ENCODE measurements at regions not wholly inside any gene's neighbourhood (a gene's known extent, or its start where the extent isn't known, plus 50 kb on each side); places are given as distances from the start of the nearest gene placed in this dataset.

- no peaks in the 10 kb centered on the region for H3K4me1 ChIP-seq (ENCODE audit: low read depth)
- TF ChIP-seq CTCF (IDR thresholded peaks at IDR 0.05; ENCODE audit: low read depth, low read length): no peak
- H3K27me3 ChIP-seq: no peaks in the 10 kb centered on the region
- H3K36me3 ChIP-seq: no peaks in the 10 kb centered on the region
- no peaks in the 10 kb centered on the region for H3K9me3 ChIP-seq (ENCODE audit: low read depth)
- H3K4me3 ChIP-seq: no peak overlapping the region
- H3K27ac ChIP-seq: no peak overlapping the region
- DNase-seq (ENCODE audit: low read depth in 1 of 2, low spot score in 1 of 2): no peak
These were observed 938.5 kb downstream of the TRHDE start for GRCh38 chr12:73210548-73211204.

GRCh38 chr12:73220951-73221350, 948.8 kb downstream of the TRHDE start:
- TF ChIP-seq CTCF (IDR thresholded peaks at IDR 0.05; ENCODE audit: low read depth, low read length): no peak

GRCh38 chr12:73221398-73221797, 949.2 kb downstream of the TRHDE start:
- H3K27me3 ChIP-seq: no peaks in the 10 kb centered on the region
- no peak for TF ChIP-seq CTCF (IDR thresholded peaks at IDR 0.05; ENCODE audit: low read depth, low read length)
- no peaks in the 10 kb centered on the region for H3K4me1 ChIP-seq (ENCODE audit: low read depth)
- H3K27ac ChIP-seq: no peak overlapping the region
- DNase-seq (ENCODE audit: low read depth in 1 of 2, low spot score in 1 of 2): no peak
- H3K4me3 ChIP-seq: no peak overlapping the region
- no peaks in the 10 kb centered on the region for H3K9me3 ChIP-seq (ENCODE audit: low read depth)
- no peaks in the 10 kb centered on the region for H3K36me3 ChIP-seq

More at GRCh38 chr12:73220951-73221350, 948.8 kb downstream of the TRHDE start:
- H3K9me3 ChIP-seq (ENCODE audit: low read depth): no peaks in the 10 kb centered on the region
- DNase-seq (ENCODE audit: low read depth in 1 of 2, low spot score in 1 of 2): no peak
- no peaks in the 10 kb centered on the region for H3K36me3 ChIP-seq
- H3K27ac ChIP-seq: no peak overlapping the region
- H3K4me1 ChIP-seq (ENCODE audit: low read depth): no peaks in the 10 kb centered on the region
- no peaks in the 10 kb centered on the region for H3K27me3 ChIP-seq
- H3K4me3 ChIP-seq: no peak overlapping the region

GRCh38 chr12:73221836-73222235, 949.7 kb downstream of the TRHDE start:
- DNase-seq (ENCODE audit: low read depth in 1 of 2, low spot score in 1 of 2): no peak
- Histone ChIP-seq H3K27ac (no peak overlapping the region), H3K4me3 (no peak overlapping the region), H3K36me3 (no peaks in the 10 kb centered on the region), H3K4me1 (ENCODE audit: low read depth) (no peaks in the 10 kb centered on the region), H3K27me3 (no peaks in the 10 kb centered on the region), H3K9me3 (ENCODE audit: low read depth) (no peaks in the 10 kb centered on the region)
- TF ChIP-seq CTCF (IDR thresholded peaks at IDR 0.05; ENCODE audit: low read depth, low read length): no peak

- peaks cover 19% of the 10 kb centered on the region for H3K4me1 ChIP-seq (ENCODE audit: low read depth)
- no peaks in the 10 kb centered on the region for H3K36me3 ChIP-seq
- no peak for DNase-seq (ENCODE audit: low read depth in 1 of 2, low spot score in 1 of 2)
- H3K27me3 ChIP-seq: no peaks in the 10 kb centered on the region
- no peaks in the 10 kb centered on the region for H3K9me3 ChIP-seq (ENCODE audit: low read depth)
- no peak for TF ChIP-seq CTCF (IDR thresholded peaks at IDR 0.05; ENCODE audit: low read depth, low read length)
- no peak overlapping the region for H3K27ac ChIP-seq
- H3K4me3 ChIP-seq: no peak overlapping the region
These were observed 953.3 kb downstream of the TRHDE start for GRCh38 chr12:73225371-73225937.
